ENCODE measurements at regions not wholly inside any gene's neighbourhood (a gene's known extent, or its start where the extent isn't known, plus 50 kb on each side); places are given as distances from the start of the nearest gene placed in this dataset.
A peak's percentile ranks its signal among the peaks of the same experiment; 100 is the strongest.

GRCh38 chr2:158894572-158894971, 73.9 kb upstream of the TANC1 start:
- Histone ChIP-seq H3K4me3 (ENCODE audit: low read depth, low read length) (no peak overlapping the region), H3K27me3 (ENCODE audit: insufficient read depth, low read depth, severe bottlenecking) (no peaks in the 10 kb centered on the region), H3K27ac (no peak overlapping the region; the same call in 1 of the 2 replicates), H3K9me3 (ENCODE audit: severe bottlenecking) (no peaks in the 10 kb centered on the region), H3K36me3 (no peaks in the 10 kb centered on the region)
- peak; percentile 21; the same call in 1 of the 2 replicates for TF ChIP-seq CTCF (IDR thresholded peaks at IDR 0.05; ENCODE audit: low read depth, low read length)
- no peak for DNase-seq

- Histone ChIP-seq H3K27me3 (ENCODE audit: insufficient read depth, low read depth, severe bottlenecking) (no peaks in the 10 kb centered on the region), H3K4me3 (ENCODE audit: low read depth, low read length) (no peak overlapping the region), H3K27ac (no peak overlapping the region), H3K9me3 (ENCODE audit: severe bottlenecking) (no peaks in the 10 kb centered on the region), H3K36me3 (no peaks in the 10 kb centered on the region)
- TF ChIP-seq CTCF (IDR thresholded peaks at IDR 0.05; ENCODE audit: low read depth, low read length) = no peak
- DNase-seq = no peak
Observed at GRCh38 chr2:158900345-158900744, 68.1 kb upstream of the TANC1 start.

GRCh38 chr2:158902005-158902398, 66.4 kb upstream of the TANC1 start:
- no peak for TF ChIP-seq CTCF (IDR thresholded peaks at IDR 0.05; ENCODE audit: low read depth, low read length)
- H3K36me3 ChIP-seq = no peaks in the 10 kb centered on the region
- H3K4me3 ChIP-seq (ENCODE audit: low read depth, low read length) = no peak overlapping the region
- H3K9me3 ChIP-seq (ENCODE audit: severe bottlenecking) = no peaks in the 10 kb centered on the region
- no peak for DNase-seq
- H3K27me3 ChIP-seq (ENCODE audit: insufficient read depth, low read depth, severe bottlenecking) = no peaks in the 10 kb centered on the region
- H3K27ac ChIP-seq = no peak overlapping the region

GRCh38 chr2:158903711-158904405, 64.6 kb upstream of the TANC1 start:
- Histone ChIP-seq H3K27ac (no peak overlapping the region), H3K36me3 (no peaks in the 10 kb centered on the region), H3K27me3 (ENCODE audit: insufficient read depth, low read depth, severe bottlenecking) (no peaks in the 10 kb centered on the region), H3K4me3 (ENCODE audit: low read depth, low read length) (no peak overlapping the region), H3K9me3 (ENCODE audit: severe bottlenecking) (no peaks in the 10 kb centered on the region)
- no peak for TF ChIP-seq CTCF (IDR thresholded peaks at IDR 0.05; ENCODE audit: low read depth, low read length)
- no peak for DNase-seq

- no peak overlapping the region for H3K4me3 ChIP-seq (ENCODE audit: low read depth, low read length)
- no peak overlapping the region for H3K27ac ChIP-seq
- H3K9me3 ChIP-seq (ENCODE audit: severe bottlenecking) = no peaks in the 10 kb centered on the region
- DNase-seq = no peak
- TF ChIP-seq CTCF (IDR thresholded peaks at IDR 0.05; ENCODE audit: low read depth, low read length) = no peak
- no peaks in the 10 kb centered on the region for H3K27me3 ChIP-seq (ENCODE audit: insufficient read depth, low read depth, severe bottlenecking)
- H3K36me3 ChIP-seq = no peaks in the 10 kb centered on the region
Observed at GRCh38 chr2:158904627-158905177, 63.7 kb upstream of the TANC1 start.

GRCh38 chr2:158905341-158905740, 63.1 kb upstream of the TANC1 start:
- Histone ChIP-seq H3K4me3 (ENCODE audit: low read depth, low read length) (no peak overlapping the region), H3K36me3 (no peaks in the 10 kb centered on the region), H3K27ac (no peak overlapping the region), H3K27me3 (ENCODE audit: insufficient read depth, low read depth, severe bottlenecking) (no peaks in the 10 kb centered on the region), H3K9me3 (ENCODE audit: severe bottlenecking) (no peaks in the 10 kb centered on the region)
- no peak for DNase-seq
- TF ChIP-seq CTCF (IDR thresholded peaks at IDR 0.05; ENCODE audit: low read depth, low read length) = no peak

All from WERI-Rb-1 (cell line).